ENCODE measurements at regions not wholly inside any gene's neighbourhood (a gene's known extent, or its start where the extent isn't known, plus 50 kb on each side); places are given as distances from the start of the nearest gene placed in this dataset.

DNA sequence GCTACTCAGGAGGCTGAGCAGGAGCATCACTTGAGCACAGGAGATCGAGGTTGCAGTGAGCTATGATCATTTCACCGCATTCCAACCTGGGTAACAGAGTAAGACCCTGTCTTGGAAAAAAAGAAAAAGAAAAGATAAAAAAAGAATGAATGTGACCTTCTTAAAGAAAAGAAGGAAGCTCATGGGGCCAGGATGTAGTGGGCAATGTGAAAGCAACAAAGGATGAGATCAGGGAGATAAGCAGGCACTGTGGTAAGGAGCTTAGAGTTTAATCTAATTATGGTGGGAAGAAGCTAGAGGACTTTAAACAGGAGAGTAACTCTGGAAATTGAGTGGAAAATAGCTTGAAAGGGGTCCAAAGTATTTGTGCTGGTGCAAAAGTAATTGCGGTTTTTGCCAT is 231.6 kb upstream of the UBE2E2 start (continued):
- TF ChIP-seq, protein P1, sequence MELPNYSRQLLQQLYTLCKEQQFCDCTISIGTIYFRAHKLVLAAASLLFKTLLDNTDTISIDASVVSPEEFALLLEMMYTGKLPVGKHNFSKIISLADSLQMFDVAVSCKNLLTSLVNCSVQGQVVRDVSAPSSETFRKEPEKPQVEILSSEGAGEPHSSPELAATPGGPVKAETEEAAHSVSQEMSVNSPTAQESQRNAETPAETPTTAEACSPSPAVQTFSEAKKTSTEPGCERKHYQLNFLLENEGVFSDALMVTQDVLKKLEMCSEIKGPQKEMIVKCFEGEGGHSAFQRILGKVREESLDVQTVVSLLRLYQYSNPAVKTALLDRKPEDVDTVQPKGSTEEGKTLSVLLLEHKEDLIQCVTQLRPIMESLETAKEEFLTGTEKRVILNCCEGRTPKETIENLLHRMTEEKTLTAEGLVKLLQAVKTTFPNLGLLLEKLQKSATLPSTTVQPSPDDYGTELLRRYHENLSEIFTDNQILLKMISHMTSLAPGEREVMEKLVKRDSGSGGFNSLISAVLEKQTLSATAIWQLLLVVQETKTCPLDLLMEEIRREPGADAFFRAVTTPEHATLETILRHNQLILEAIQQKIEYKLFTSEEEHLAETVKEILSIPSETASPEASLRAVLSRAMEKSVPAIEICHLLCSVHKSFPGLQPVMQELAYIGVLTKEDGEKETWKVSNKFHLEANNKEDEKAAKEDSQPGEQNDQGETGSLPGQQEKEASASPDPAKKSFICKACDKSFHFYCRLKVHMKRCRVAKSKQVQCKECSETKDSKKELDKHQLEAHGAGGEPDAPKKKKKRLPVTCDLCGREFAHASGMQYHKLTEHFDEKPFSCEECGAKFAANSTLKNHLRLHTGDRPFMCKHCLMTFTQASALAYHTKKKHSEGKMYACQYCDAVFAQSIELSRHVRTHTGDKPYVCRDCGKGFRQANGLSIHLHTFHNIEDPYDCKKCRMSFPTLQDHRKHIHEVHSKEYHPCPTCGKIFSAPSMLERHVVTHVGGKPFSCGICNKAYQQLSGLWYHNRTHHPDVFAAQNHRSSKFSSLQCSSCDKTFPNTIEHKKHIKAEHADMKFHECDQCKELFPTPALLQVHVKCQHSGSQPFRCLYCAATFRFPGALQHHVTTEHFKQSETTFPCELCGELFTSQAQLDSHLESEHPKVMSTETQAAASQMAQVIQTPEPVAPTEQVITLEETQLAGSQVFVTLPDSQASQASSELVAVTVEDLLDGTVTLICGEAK (IDR thresholded peaks at IDR 0.05), result peak; percentile 81
- TF ChIP-seq, protein P1 (CRISPR knock-in tag; IDR thresholded peaks at IDR 0.05), result no peak

DNA sequence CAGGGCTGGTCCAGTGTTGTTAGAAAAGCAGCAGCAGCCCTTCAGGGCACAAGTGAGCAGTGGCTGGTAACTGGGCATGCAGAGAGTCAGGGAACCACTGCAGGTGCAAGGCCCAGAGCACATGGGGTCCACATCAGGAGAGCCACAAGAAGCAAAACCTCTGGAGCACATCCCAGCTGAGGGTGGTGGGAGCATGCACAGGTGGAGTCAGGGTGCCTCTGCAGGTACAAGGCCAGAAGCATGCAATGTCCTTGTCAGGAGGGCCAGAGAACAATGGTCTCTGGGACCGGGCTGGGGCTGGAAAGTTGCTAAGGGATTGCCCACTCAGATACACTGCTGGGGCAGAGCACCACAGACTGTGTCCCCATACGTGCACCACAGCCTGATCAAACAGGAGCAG is 226.1 kb upstream of the UBE2E2 start:
- Histone ChIP-seq H3K27me3 (ENCODE audit: control insufficient read depth in 1 of 2, insufficient read depth in 2 of 2, low read length in 2 of 2) (no peaks in the 10 kb centered on the region), H3K27ac (ENCODE audit: extremely low read length, insufficient read depth, low read length) (no peak overlapping the region), H4K20me1 (ENCODE audit: insufficient read depth, low read length) (no peaks in the 10 kb centered on the region), H3K79me2 (ENCODE audit: insufficient read depth, low read length) (no peaks in the 10 kb centered on the region), H3K9ac (ENCODE audit: insufficient read depth, low read depth, low read length) (no peak overlapping the region), H3K4me3 (replicated peaks in 1 of 3; ENCODE audit: insufficient read depth in 1 of 3, low read depth in 2 of 3, low read length in 3 of 3) (no peak overlapping the region), H3K36me3 (replicated peaks in 1 of 2; ENCODE audit: control insufficient read depth in 1 of 2, insufficient read depth in 2 of 2, low read length in 2 of 2) (no peaks in the 10 kb centered on the region), H3K4me1 (ENCODE audit: insufficient read depth, low read length) (no peaks in the 10 kb centered on the region), H2AFZ (ENCODE audit: low read length) (no peak overlapping the region), H3K9me3 (ENCODE audit: low read length) (no peaks in the 10 kb centered on the region), H3K4me2 (ENCODE audit: low read depth, low read length) (no peak overlapping the region)
- FAIRE-seq, result no peak
- POLR2A ChIA-PET, result no interaction called here
- in situ Hi-C loops (cut with HindIII; ENCODE audit: extremely low pct_ligation_motif_present, low pct_unique_long_range_greater_than_20kb), result no loop called here
- BruUV-seq (replicated peaks), result no TSS peak
- DNase-seq (ENCODE audit: low spot score), result no peak
- CTCF ChIA-PET (ENCODE audit: low intra/inter-chr PET ratio, low total read pairs), result no interaction called here
- WGBS (ENCODE audit: low lambda C conversion rate), result 0% methylated on average over 2 of the region's 2 CpGs
- intact Hi-C loops (cut with micrococcal nuclease; ENCODE audit: unreplicated experiment), result no loop called here
- no peak for ATAC-seq
- TF ChIP-seq ZNF331 (CRISPR knock-in tag; IDR thresholded peaks at IDR 0.05) (no peak), ZNF572 (CRISPR knock-in tag; IDR thresholded peaks at IDR 0.05) (no peak), HDAC2 (CRISPR knock-in tag; IDR thresholded peaks at IDR 0.05) (no peak), MZF1 (CRISPR knock-in tag; IDR thresholded peaks at IDR 0.05; ENCODE audit: borderline replicate concordance) (no peak), PAF1 (CRISPR knock-in tag; IDR thresholded peaks at IDR 0.05) (no peak), FOXO1 (CRISPR knock-in tag; IDR thresholded peaks at IDR 0.05) (no peak), ZNF317 (CRISPR knock-in tag; IDR thresholded peaks at IDR 0.05) (no peak), CENPX (CRISPR knock-in tag; IDR thresholded peaks at IDR 0.05) (no peak), CHD4 (IDR thresholded peaks at IDR 0.05; ENCODE audit: borderline replicate concordance, low read length) (no peak), FOXC1 (CRISPR knock-in tag; IDR thresholded peaks at IDR 0.05; ENCODE audit: borderline replicate concordance) (no peak)
- TF ChIP-seq, protein P2, sequence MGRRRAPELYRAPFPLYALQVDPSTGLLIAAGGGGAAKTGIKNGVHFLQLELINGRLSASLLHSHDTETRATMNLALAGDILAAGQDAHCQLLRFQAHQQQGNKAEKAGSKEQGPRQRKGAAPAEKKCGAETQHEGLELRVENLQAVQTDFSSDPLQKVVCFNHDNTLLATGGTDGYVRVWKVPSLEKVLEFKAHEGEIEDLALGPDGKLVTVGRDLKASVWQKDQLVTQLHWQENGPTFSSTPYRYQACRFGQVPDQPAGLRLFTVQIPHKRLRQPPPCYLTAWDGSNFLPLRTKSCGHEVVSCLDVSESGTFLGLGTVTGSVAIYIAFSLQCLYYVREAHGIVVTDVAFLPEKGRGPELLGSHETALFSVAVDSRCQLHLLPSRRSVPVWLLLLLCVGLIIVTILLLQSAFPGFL (CRISPR knock-in tag; IDR thresholded peaks at IDR 0.05), result no peak

Data from HepG2 (cell line).